Fibroblast of gingiva (primary cell): ENCODE measurements at regions not wholly inside any gene's neighbourhood (a gene's known extent, or its start where the extent isn't known, plus 50 kb on each side); places are given as distances from the start of the nearest gene placed in this dataset.
"Not testable (repeated sequence)": the region's sequence is repeated elsewhere in the genome, so short reads cannot be mapped to it uniquely, and the experiment has no call there.

Experiments
- DNase-seq: peaks from one replicate; pipeline ENCODE4 v3.0.0-alpha.2; 2011; ENCODE audit warnings: low read depth

DNA sequence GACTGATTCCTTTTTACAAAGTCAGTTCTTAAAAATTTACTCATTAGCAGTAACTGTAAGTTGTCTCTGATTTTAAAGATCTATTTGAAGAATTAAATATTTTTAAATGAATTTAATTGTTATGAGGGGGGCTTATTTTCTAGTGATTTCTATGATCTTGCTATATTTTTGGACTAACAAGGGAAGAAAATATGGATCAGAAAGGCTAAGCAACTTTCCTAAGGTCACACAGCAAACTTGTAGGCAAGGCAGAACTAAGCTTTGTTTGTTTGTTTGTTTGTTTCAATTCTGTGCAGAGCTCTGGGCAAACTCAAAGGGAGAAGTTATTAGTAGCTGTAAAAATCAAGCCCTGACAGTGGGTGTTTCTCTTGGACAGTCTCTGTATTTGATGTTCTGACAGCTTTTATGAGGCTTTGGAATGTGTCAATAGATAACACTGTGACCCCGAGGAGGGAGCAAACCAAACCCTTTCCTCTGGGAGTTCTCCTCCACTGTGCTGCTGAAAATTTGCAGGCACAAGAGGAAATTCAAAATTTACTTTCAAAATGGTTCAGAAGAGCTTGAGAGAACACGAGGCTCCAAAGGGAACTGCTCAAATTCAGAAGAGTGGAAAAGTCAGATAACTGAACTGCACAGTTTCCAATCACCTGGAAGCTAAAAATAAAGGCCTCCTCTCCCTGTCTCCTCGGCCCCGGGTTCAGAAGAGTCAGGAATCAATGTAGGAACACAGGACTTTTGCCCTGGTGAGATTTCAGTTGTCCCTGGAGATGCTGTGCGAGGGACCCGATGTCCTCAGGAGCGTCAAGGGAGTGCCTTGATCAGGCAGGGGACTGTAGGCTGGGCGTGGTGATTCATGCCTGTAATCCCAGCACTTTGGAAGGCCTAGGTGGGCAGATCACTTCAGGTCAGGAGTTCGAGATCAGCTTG lies 325.7 kb downstream of the GATA3 start:
- DNase-seq = no peak

DNA sequence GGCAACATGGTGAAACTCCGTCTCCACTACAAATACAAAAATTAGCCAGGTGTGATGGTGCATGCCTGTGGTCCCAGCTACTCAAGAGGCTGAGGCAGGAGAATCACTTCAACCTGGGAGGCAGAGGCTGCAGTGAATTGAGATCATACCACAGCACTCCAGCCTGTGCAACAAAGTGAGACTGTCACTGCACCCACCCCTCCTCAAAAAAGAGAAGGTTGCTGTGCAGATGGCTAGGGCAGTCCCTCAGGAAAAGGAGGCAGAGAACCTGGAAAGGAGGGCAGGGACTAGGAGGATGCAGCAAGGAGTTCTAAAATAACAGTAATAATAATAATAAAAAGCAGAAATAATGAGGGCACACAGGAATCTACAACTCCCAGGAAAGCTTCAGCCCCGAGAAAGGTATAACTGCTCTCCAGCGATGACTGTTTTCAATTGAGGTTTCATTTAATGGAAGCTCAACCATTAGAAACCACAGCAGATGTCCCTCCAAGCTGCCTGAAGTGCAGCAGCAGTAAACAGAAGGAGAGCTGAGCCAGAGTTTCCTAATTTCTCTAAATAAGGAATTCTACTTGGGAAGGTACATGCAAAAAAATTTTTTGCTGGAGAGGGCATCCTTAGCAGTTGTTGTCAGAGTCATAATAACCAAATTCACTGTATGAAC lies 326.5 kb downstream of the GATA3 start:
- no peak for DNase-seq

DNA sequence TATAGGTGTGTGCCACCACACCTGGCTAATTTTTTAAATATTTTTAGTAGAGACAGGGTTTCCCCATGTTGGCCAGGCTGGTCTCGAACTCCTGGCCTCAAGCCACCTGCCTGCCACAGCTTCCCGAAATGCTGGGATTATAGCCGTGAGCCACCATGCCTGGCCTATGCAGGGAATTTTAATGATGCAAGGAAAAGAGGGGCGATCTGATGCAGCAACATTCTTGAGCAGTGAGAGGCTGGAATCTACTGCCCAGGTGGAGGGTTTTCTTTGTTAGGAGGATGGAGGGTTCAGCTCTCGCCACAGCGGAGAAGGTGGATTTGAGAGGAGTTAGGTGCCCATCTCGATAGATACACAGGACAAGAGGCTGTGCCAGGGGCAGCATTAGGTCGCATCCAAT lies 332.3 kb downstream of the GATA3 start:
- no peak for DNase-seq

DNA sequence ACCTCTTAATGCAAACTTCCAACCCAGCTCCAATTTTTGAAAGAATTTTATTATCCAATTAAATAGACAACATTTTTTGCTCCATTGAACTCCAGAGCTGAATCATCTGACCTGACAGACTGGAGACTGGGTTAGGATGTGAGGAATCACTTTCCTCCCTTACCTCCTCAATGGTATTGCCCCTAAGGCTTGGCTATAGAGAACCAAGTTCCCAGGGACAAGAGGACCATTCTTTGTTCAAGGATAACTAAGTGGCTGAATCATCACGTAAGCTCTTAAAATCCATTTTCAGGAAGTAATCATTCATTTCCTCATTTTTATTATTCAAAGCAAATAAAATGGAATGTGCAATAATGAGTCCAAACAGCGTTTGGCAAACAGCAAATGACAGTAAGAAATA lies 335.1 kb downstream of the GATA3 start:
- no peak for DNase-seq

DNA sequence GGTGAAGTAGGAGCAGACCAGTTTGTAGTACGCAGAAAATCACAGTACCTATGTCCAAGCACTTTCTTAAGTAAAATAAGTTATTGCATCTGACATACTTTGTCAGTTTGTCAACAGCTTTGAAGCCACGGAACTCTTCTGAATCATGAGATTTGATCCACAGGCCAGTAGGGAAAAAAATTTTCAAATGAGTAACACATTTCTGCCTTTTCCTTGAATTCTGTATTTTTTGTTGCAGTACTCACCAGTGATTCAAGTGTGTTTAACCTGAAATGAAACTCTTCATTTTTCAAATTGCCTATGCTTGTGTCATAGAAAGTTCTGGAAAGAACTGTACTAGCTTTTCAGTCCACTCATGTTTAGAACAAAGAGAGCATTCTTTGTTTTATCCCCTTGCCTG lies 337.7 kb downstream of the GATA3 start:
- no peak for DNase-seq

DNA sequence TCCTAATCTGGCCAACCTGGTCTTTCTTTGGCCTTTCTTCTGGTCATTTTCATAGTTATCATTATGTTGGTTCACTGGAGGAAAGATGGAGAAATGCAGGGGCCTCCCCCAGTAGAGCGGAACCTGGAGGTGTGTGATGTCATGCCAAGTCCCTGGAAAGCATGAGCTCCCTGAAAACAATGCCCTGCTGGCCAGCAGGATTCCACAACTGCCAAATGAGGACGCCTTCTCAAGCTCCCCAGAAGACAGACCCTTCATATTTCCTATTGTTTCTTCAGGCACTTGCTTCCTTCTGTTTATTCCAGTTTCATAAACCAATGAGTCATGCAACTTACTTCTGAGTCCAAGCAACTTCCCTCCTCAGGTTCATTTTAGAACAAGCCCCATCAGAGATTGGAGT lies 339.0 kb downstream of the GATA3 start:
- DNase-seq = no peak

DNA sequence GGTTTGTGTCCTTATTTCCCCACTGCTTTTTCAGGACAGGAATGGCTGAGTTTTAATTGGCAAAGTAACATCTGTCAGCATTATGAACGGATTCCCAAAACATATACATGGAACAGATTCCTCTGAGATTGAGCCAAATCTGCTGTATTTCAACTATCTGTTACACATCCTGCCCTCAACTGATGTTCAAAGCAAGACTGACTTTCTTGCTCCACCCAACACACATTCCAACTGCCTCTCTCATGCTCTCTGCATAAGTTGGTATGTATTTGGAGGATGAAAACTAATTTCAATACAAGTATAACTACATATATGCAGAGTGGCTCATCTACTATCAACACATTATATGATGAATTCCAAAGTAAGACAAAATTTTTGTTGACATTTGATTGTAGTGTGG lies 342.2 kb downstream of the GATA3 start:
- DNase-seq = no peak

DNA sequence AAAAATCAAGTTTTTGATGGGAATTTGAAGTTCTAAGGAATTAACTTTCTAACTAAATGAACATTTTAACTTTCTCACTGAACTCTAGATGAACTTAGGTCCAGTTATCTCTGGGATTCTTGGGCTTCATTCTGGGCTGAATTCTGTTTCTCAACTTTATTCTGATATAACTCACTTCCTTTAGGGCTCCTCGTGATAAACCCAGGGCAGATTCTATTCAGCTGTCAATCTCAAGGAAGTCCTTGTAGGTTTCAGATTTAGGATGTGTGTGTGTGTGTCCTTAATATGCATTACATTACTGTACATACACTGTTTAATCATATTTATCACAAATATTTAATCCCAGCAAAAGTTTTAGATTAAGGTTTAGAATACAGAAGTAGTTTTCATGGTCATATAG lies 344.3 kb downstream of the GATA3 start:
- no peak for DNase-seq

DNA sequence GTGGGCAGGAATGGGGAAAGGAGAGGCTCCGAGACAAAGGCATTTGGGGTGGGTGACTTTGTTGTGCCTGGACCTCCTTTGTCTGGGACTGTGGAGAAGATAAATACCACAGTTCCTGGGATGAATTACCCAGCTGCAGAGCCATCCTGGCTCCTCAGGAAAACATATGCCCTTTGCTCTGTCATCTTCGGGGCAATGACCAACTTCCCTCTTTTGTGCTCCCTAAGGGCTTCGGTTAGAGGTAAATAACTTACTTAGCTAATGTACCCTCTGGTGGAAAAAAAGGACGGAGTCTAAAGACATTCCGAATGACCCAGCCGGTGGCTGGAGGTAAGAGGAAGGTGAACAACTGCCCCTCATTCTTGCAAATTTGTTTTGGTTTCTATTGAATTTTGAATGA lies 345.7 kb downstream of the GATA3 start:
- no peak for DNase-seq

DNA sequence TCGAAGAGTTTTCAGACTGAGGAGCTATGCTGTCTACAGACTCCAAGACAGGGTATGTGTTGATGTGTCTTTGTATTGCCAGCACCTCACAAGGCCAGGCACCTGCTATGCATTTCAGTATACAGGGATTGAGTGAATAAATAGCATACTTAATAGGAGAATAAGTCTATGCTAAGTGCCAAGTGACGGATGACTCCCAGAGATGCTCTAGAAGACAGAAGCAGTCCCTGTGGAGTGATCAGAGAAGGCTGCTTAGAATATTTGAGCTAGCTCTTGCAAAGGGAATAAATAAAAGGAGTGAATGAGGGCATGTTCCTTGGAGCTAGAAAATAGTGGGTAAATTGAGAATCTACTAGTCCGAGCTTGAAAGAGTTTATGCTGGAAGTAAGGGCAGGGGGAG lies 346.4 kb downstream of the GATA3 start:
- DNase-seq = no peak

DNA sequence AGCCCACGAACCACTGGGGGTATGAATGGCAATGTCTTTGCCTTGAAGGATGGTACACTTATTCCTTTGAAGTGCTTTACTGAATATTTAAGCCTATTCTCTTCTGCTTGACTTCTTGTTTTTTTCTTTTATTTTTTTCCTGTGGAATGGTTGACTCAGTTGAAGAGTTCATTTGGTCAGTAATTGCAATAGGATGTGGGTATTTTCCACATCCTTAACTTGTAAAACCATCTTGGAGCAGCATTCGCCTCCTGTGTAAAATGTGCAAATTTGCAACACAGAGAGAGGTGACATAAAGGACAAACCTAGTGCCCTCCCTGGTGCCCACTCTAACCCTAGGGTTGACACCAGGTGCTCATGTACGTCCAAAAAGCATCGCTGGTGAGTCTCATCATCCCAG lies 347.0 kb downstream of the GATA3 start:
- no peak for DNase-seq

DNA sequence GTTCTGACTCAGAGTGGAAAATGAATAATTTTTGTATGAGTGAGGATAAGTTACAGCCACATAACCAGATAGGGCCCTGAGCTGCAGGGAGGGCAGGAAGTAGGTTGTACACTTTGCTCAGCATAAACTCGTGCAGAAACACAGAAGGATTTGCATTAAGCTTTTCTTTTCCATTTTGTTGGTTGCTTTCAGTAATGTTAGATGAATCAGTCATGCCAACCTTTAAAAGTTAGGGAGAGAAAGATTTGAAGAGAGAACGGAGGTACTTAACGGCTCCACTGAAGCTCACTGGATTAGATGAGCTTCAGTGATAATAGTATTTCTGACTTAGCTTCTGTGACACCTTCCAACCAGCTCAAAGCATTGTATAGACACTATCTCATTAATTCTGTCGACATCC lies 348.1 kb downstream of the GATA3 start:
- DNase-seq = no peak

DNA sequence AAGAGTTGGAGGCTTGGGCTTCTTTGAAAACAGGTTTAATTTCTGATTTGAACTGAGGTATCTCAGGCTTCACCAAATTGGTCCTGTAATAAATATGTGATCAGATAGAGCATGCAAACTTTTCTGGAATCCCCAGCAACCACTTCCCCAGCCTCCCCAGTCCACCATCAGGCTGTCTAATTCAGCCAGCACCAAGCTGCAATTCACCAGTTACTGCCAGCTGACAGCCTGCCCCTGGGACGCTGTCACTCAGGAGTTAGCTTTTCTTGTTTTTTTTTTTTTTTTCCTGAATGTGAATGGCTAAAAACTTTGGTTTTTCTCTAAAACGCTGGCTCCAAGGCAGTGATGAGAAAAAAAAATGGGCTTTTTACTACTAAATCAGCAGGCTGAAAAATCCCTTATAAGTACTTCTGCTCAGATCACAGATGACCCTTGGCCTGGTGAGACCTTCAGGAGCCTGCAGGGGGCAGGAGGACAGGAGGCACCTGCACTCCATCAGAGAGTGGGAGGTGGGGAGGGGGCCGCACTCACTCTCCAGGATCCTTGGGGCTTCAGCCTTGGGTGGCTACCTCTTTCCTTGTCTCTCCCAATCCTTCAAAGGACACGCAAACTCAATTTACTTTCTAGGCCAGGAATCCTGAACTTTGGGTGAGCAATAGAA lies 349.4 kb downstream of the GATA3 start:
- DNase-seq = no peak

DNA sequence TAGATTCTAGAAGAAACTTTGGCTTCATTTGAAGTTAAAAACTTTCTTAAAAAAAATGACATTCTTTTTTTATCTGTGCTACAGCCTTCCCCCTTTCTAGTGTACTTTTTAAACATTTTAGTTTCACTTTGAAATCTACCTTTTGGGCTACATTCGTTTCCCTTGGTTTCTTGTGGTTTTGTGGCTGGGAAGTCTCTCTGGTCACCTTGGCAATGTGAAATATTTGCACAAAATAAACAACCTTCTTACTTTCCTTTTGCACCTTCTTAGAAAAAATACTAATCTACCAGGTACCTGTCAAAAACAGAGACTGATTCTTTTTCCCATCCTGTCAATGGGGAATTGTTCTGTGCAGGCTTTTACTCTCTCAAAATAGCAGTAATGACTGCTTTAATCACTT lies 350.2 kb downstream of the GATA3 start:
- no peak for DNase-seq

DNA sequence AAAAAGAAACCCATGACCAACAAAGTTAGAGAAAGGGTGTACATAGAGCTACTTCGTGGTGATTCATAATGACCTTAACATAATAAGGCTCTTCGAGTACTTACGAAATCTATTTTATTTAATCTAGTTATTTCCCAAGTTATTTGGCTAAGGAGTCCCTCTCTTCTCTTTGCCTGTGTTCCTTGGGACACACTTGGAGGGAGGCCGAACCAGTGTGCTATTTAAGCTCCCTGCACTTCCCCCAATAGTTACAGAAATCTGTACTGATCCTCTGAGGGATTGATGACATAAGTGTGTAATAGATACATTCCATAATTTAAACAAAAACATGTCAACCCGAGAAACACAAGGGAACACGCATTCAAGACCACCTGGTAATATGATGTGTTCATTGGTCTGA lies 351.1 kb downstream of the GATA3 start:
- DNase-seq = no peak

DNA sequence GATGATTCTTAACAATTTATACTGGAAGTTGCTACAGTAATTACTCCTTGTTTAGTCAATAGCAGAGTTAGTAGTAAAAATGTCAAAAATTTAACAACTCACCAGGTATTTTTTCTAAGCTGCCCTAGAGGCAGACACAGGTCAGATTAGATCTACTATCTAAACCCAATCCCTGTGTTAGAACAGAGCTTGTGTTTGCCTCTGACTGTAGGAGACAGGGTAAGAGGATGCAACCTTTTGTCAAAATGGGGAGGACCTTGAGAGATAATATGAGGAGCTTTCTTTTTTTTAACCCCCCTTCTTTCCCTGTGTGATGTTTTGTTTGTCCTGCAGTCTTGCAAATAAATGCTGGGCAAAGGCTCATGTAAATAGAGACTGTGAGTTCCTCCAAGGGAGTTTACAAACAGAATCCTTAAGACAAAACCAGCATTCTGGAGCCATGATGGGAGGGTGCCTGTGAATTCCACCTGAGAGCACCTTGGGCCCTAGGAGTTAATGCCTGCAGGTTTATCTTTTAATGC lies 353.1 kb downstream of the GATA3 start:
- no peak for DNase-seq

DNA sequence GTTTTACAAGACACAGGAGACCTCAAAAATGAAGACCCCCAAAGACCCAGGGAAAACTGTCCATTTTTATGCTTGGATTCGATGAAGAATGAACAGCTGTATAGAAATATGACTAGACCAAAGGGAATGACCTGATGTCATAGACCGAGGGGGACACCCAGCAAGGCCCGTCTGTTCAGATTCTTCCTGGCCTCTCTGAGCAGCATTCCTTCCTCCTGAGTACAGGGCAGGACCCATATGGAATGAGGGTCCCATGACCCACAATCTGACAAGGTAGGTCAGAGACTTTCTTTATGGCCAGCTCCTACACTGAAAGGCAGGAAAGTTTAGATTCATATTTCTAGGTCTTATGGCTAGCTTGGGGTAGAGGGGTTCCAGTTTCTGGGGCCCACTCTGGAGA lies 356.0 kb downstream of the GATA3 start:
- no peak for DNase-seq

DNA sequence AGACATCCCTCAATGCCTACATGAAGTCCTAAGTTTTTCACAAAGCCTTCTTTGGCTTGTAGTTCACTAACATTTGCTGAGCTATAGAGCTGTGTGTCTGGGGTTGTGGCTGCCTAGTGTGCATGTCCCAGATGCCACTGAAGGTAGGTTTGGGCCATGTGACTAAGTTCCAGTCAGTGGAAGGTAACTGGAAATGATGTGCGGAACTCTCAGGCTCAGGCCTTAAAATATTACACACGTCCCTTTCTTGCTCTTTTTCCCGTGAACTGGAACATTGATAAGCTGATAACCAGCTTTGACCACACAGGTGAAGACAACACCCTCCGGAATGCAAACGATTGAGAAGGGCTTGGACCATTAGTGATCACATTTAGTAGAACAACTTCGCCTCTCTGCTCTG lies 358.1 kb downstream of the GATA3 start:
- no peak for DNase-seq

DNA sequence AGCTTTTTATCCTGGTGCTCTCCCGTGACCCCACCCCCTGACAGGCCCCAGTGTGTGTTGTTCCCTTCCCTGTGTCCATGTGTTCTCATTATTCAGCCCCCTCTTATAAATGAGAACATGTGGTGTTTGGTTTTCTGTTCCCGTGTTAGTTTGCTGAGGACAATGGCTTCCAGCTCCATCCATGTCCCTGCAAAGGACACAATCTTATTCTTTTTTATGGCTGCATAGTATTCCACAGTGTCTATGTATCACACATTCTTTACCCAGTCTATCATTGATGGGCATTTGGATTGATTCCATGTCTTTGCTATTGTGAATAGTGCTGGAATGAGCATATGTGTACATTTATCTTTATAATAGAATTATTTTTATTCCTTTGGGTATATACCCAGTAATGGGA lies 360.5 kb downstream of the GATA3 start:
- not testable (repeated sequence) for DNase-seq

DNA sequence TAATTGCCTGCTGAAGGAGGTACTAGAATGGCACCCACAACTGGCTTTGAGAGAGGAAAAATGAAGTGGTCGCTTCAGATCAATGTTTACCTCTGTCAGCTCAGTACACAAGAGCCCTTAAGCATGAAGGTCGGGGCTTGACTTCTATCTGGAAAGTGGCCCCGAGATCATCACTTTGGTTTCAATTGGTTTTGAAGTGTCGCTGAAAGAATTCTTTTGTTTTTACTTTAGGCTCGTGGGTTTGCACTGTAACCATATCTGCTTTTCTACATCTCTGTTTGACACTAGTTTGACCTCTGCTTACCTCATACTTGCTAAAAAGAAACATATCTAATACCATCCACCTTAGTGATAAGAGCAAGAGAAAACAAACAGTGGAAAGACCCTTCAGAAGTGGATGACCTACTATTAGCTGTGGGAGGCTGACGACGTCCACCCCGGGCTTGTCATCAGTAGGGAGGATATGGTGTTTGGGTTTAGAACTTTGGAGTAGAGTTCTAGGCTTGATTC lies 361.8 kb downstream of the GATA3 start:
- no peak for DNase-seq

DNA sequence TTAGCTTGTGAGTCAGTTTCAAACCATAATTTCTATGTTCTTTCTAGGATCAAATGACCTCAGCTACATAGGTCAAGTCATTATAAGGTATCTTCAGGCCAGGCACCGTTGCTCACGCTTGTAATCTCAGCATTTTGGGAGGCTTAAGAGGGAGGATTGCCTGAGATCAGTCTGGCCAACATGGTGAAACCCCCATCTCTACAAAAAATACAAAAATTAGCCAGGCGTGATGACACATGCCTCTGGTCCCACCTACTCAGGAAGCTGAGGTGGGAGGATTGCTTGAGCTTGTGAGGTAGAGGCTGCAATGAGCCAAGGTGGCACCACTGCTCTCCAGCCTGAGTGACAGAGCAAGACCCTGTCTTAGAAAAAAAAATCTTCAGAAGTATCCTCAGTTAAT lies 362.3 kb downstream of the GATA3 start:
- DNase-seq = no peak

DNA sequence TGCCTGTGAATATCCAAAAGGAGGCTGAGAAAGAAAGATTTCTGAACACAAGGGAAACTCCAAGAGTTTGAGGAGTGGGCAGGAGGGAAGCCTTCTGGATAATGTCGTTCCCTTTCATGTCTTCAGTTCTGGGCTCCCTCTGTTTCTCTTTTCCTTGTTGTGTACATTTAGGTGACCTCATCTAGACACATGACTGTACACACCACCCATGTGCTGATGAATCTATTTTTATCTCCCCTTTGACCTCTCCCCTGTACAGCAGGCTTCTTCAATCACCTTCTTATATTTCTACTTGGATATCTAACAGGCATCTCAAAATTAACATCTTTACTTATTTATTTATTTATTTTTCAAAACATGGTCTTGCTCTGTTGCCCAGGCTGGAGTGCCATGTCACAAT lies 363.1 kb downstream of the GATA3 start:
- no peak for DNase-seq

DNA sequence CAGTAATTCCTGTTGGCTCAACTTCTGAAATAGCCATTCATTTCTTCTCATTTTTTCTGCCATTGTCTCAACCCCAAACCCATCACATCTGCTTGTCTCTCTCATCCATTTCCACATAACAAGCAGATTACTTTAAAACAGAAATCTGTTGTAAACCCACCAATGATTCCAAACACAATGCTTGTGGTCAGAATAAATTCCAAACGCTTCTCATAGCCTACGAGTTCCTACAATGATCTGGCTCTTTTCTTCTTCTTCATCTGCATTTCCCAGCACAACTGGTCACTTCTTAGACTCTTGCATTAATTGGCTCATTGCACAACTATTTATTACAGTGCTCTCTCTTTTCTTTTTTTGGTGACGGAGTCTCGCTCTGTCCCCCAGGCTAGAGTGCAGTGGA lies 364.1 kb downstream of the GATA3 start:
- DNase-seq = no peak
